ENCODE measurements at regions not wholly inside any gene's neighbourhood (a gene's known extent, or its start where the extent isn't known, plus 50 kb on each side); places are given as distances from the start of the nearest gene placed in this dataset.

DNA sequence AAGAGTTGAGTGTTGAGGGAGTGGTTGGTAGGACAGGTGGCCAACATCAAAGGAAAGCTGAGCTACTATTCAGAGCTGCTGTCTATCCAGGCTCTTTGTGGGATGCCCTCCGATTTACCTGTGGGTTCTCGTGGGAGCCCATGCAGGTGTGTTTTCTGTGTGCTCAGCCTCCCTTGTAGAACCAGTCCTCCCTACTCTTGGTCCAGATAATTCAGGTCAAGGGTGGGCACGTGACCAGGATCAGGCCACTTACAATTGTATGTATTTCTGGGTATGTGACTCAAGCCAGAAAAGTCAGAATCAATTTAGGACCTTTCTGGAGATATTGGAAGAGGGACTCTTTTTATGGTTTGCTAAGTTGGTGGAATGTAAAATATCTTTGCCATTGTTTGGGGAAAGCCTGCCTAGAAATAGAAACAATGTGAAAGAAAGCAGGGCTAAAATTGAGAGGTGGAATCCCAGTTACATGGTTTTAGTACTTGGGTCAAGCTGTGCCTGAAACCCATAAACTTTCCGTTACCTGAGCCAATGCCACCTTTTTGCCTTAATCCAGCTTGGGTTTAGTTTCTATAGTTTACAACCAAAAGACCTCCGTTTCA is 93.2 kb downstream of the PDCL3 start:
- in situ Hi-C loops (cut with MboI; ENCODE audit: low pct_unique_long_range_greater_than_20kb, low sequenced_read_pairs), result no loop called here
- DNase-seq, result no peak

DNA sequence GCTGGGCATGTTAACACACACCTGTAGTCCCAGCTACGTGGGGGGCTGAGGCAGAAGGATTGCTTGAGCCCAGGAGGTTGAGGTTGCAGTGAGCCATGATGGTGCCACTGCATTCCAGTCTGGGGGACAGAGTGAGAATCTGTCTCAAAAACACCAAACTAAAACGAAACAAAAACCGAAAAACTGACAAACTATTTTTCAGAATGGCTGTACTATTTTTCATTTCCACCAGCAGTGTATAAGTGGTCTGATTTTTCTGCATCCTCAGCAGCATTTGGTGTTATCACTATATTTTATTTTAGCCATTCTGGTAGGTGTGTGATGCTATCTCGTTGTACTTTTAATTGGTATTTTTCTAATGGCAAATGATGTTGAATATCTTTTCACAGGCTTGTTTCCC is 95.2 kb downstream of the PDCL3 start:
- in situ Hi-C loops (cut with MboI; ENCODE audit: low pct_unique_long_range_greater_than_20kb, low sequenced_read_pairs), result no loop called here

DNA sequence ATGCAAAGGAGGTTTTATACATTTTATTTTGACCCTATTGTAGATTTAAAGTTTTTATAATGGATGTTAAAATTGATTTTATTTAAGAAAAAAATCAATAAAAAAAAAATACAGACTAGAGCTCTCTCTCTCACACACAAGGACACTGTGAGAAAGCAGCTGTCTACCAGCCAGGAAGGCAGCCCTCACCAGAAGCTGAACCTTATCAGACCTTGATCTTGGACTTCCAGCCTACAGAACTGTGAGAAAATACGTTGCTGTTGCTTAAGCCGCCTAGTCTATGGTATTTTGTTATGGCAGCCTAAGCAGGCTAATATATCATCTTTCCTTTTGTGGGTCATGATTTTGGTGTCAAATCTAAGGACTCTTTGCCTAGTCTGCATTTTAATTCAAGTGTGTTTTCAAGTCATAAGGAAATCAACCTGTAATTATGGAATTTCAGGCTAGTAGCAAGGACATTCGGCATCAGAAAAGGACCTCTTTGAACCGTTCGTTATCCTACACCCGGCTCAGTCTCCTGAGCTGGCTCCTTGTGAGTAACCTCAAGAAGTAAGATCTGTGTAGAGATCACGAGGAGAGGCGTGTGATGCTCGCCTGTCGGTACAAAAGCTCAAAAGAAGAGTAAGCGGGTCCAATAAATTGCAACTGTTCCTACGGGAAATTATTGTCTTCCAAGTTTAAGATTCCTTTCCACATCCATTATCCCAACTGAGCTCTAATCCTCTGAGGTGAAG is 98.2 kb downstream of the PDCL3 start:
- DNase-seq, result no peak
- in situ Hi-C loops (cut with MboI; ENCODE audit: low pct_unique_long_range_greater_than_20kb, low sequenced_read_pairs), result no loop called here

More for the DNA sequence above, 95.2 kb downstream of the PDCL3 start:
- DNase-seq, result no peak

DNA sequence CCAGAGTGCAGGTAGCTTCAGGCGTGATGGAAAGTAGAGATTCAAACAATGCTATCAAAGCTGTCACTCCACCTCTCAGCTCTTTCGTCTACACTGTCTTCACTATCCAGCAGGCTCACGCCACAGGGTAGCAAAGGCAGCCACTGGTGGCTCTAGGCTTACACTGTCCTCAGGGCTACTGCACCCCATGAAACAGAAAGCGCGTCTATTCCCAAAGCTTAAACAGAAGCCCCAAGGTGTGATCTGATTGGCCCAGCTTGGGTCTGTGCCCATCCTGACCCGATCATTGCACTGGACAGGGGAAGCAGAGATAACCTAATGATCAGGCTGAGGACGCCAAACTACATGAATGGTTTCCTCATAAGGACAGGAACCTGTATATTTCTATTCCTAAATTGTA is 100.1 kb downstream of the PDCL3 start:
- no peak for DNase-seq
- in situ Hi-C loops (cut with MboI; ENCODE audit: low pct_unique_long_range_greater_than_20kb, low sequenced_read_pairs), result no loop called here

DNA sequence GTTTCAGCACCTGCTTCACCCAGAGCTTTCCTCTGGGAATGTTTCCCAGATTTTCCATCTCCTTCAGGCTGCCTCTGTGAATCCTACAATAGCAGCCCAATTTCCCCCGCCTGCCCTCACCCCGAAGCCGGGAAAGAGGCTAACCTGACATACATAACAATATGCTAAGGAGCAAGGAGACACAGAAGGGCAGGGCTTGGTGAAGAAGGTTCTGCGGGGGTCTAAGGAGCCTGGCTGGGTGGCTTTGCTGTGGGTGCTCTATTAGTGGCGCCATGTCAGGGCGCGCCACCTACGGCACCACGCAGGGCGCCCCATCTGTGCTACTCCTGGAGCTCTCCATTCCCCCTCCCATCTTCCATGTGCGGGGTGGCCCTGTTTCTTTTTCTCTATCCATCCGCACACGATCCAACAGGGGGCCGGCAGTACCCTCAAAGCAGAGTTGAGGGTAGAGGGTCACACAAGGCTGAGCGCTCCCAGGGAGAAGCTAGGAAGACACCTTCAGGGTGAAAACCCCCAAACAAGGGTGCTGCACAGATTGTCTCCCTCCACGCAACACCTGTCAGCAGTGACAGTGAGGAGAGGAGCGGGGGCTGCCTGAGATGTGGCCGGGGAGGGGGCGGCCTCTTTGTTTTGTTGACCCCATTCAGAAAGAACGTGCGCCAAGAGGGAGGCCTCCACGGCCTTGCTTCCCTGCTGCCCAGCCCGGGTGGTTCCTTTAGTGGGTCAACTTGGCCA is 101.4 kb downstream of the PDCL3 start:
- in situ Hi-C loops (cut with MboI; ENCODE audit: low pct_unique_long_range_greater_than_20kb, low sequenced_read_pairs), result no loop called here
- no peak for DNase-seq

DNA sequence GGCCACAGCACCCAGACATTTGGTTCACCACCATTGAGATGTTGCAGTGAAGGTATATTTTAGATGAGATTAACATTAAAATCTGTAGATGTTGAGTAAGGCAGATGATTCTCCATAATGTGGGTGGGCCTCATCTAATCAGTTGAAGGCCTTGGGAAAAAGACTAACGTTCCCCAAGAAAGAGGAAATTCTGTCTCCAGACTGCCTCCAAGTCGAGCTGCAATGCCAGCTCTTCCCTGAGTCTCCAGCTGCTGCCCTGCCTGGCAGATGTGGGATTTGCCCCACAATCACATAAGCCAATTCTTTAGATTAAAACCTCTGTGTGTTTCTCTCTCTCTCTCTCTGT is 101.9 kb downstream of the PDCL3 start:
- in situ Hi-C loops (cut with MboI; ENCODE audit: low pct_unique_long_range_greater_than_20kb, low sequenced_read_pairs), result no loop called here
- DNase-seq, result no peak

DNA sequence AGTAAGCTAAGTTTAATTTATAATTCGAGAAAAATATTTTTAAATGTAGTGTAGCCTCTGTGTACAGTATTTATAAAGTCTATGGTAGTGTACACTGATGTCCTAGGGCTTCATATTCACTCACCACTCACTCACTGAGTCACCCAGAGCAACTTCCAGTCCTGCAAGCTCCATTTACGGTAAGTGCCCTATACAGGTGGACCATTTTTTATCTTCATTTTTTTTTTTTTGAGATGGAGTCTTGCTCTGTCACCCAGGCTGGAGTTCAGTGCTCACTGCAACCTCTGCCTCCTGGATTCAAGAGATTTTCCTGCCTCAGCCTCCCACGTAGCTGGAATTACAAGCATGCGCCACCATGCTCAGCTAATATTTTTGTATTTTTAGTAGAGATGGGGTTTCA is 104.2 kb downstream of the PDCL3 start:
- in situ Hi-C loops (cut with MboI; ENCODE audit: low pct_unique_long_range_greater_than_20kb, low sequenced_read_pairs), result no loop called here
- no peak for DNase-seq

DNA sequence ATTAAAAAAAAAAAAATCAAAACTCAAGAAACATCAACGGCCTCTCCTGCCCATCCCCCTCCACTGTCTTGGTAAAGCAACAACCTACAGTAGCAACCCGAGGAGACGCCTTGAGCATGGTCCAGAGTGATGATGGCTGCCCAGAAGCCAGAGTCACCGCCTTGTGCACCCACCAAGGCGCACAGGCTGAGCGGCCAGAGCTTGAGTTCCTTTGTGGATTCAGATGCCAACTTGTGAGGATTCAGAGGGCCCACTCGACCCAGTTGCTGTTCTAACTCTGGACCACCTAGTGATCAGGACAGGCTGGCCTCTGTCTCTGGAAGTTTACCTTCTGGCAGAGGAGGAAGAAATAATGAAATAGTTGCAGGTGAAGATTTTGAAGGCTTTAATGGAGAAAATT is 105.0 kb downstream of the PDCL3 start:
- in situ Hi-C loops (cut with MboI; ENCODE audit: low pct_unique_long_range_greater_than_20kb, low sequenced_read_pairs), result no loop called here
- no peak for DNase-seq

DNA sequence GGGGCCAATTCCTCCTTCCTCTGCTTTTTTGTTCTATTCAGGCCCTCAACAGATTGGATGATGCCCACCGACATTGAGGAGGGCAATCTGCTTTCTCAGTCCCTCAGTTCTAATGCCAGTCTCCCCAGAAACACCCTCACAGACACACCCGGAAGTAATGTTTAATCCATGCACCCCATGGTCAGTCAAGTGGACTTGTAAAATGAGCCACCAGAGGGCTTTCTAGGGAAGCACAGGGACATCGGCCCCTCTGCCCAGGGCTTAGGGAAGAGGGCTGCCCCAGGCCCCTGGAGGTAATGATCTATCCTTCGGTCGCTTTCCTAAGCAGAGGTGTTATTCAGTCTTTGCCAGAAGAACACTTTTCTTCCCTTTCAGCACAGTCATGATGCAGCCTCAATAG is 107.4 kb downstream of the PDCL3 start:
- in situ Hi-C loops (cut with MboI; ENCODE audit: low pct_unique_long_range_greater_than_20kb, low sequenced_read_pairs), result no loop called here
- no peak for DNase-seq

DNA sequence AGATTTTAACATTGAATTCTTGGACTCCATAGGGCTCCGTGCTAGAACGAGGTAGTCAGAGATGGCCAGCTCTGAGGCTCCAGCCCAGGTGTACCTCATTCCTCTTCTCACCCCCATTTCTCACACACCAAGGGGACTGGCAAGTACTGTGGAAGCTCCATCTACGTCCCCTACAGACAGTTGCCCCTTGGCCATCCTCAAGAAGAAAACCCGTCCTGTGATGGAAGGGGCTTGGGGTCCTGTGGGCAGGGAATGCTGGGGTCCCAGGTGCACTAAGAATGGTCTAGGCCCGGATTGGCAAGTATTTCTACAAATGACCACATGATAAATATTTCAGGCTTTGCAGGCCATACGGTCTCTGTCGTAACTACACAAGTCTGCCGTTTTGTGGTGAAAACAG is 110.3 kb downstream of the PDCL3 start:
- in situ Hi-C loops (cut with MboI; ENCODE audit: low pct_unique_long_range_greater_than_20kb, low sequenced_read_pairs), result no loop called here
- no peak for DNase-seq

DNA sequence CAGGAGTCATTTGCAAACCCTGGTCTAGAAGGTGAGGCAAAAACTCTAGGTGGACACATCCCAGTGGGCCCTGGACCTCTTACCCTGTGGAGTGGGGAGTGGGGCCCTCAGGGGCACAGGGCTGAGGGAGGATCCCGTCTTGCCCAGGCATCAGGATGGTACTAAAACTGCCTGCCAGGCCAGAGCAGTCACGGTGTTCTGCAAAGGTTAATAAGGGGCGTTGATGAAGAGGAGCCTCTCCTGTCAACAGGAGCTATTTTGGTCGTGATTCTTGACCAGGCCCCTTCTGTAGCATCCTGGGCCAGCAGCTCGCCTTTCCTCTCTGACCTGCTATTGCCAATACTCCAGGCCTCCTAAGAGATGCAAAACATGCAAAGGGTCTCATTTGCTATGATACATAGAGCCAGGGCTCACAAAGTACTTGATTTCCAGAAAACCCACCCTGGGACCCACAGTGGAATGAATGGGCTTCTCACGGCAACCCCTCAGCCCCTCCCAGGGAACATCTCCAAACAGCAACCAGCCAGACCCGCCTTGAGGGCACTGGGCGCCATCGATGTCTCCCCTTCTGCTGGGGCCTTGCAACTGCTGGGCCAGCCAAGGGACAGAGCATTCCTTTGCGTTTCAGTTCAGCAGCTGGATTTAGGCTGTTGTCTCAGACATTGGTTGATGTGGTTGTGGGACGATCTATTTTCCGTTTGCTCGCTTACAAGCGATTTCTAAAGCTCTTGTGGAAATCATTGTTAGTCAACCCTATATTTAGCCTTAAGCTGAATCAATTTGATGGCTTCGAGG is 111.1 kb downstream of the PDCL3 start:
- no peak for DNase-seq
- in situ Hi-C loops (cut with MboI; ENCODE audit: low pct_unique_long_range_greater_than_20kb, low sequenced_read_pairs), result no loop called here

DNA sequence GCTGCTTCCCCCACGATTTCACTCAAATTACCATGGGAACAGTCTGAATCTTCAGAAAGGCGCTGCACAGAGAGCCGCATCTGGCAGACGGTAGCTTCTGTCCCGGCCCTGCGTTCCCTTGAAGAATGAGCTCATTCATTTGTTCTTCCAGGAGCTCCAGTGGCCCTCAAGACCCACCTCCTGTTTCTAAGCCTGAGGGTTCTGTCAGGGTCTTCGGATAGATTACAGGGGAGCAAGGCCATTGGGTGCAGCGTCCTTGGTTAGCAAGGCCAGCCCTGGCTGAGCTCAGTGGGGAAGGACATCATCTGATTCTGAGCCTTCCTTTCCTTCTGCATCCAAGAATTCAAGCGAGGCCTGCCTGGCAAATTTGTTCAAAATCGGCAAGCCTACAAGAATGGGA is 111.9 kb downstream of the PDCL3 start:
- DNase-seq, result no peak
- in situ Hi-C loops (cut with MboI; ENCODE audit: low pct_unique_long_range_greater_than_20kb, low sequenced_read_pairs), result no loop called here

DNA sequence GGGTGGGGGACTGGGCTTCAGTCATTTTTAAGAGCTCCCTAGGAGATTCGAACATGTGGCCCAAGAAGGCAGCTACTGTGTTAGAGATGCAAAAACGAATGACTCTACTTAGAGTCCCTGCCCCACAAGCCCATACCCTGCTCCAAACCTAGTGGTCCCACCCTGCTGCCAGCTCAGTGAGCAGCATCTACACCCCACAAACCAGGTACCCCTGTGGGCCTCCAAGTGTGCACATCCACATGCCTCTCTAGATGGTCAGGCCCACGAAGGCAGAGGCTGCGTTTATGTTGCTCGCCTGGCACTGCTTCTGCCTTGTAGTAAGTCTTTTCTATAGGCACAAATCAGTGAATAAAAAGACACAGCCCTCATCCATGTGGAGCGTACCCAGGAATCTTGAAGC is 112.6 kb downstream of the PDCL3 start:
- in situ Hi-C loops (cut with MboI; ENCODE audit: low pct_unique_long_range_greater_than_20kb, low sequenced_read_pairs), result no loop called here
- DNase-seq, result no peak

DNA sequence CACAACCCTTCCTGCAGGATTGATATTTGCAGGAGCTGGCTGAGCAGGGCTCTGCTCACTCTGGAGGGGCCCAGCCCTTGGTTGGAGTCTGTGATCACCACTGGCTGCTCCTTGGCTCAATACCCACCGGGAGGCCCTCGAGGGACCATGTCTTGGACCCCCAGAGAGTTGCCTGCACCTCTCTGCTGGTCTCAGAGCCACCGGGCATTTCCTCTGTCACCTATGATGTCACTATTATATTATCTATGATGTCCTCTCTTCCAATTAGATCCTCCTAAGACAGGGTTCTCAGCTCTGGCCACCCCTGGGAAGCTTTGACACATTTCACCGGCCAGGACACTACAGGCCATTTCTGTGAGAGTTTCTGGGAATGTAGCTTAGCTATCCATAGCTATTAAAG is 113.1 kb downstream of the PDCL3 start:
- in situ Hi-C loops (cut with MboI; ENCODE audit: low pct_unique_long_range_greater_than_20kb, low sequenced_read_pairs), result no loop called here
- DNase-seq, result no peak

DNA sequence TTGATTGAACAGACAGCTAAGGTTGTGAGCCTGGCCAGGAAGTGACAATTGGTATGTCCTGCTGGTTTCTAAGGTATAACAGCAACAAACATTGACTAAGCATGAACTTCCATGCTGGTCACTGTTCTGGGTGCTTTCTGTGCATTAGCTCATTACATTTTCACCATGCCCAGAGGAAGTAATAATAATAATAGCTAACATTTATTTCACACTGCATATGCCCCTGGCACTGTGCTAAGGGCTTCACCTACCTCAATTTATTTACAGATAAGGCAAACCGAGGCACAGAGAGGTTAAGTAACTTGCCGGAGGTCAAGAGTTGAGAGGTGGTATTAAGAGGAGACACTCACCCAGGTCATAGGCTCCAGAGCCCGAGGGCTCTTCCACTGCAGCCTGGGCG is 113.6 kb downstream of the PDCL3 start:
- DNase-seq, result no peak
- in situ Hi-C loops (cut with MboI; ENCODE audit: low pct_unique_long_range_greater_than_20kb, low sequenced_read_pairs), result no loop called here

DNA sequence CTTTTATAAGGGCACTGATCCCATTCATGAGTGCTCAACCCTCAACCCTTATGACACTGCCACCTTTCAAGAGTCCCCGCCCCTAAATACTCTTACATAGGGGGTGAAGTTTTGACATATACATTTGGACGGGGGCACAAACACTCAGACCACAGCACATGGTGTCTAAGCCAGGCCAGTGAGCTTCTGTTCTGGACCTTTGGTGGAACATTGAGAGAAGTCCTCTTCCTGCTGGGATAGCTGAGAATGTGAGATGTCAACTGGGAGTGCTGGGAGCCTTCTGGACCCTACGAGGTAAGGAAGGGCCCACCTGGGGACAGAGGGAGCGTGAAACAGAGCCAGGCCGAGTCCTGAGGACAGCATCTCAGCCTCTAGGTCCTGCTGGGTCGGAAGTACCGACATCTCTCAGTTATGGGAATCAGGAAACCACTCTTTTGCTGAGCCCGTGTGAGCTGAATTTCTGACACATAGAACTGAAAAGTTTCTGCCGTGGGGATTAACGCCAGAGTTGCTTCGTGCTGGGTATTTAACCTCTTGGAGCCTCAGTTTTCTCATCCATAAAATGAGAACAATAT is 114.9 kb downstream of the PDCL3 start:
- in situ Hi-C loops (cut with MboI; ENCODE audit: low pct_unique_long_range_greater_than_20kb, low sequenced_read_pairs), result no loop called here
- DNase-seq, result no peak

DNA sequence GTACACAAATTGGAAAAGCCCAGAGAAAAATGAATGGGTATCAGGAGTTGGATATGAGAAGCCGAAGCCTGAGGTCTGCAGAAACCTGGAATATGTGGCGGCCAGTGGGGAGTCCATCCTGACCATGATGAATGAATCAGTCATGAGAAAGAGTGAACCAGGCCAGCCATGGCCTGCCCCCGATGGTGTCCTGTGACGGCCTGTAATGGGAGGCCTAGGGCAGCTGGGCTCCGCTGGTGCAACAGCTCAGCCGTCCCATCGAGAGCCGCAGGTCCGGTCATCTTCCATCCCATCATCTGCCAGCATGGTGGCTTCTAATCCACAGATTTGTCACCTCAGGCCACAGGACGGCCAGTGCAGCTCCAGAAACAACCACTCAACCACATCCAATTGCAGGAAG is 116.4 kb downstream of the PDCL3 start:
- DNase-seq, result no peak
- in situ Hi-C loops (cut with MboI; ENCODE audit: low pct_unique_long_range_greater_than_20kb, low sequenced_read_pairs), result no loop called here

DNA sequence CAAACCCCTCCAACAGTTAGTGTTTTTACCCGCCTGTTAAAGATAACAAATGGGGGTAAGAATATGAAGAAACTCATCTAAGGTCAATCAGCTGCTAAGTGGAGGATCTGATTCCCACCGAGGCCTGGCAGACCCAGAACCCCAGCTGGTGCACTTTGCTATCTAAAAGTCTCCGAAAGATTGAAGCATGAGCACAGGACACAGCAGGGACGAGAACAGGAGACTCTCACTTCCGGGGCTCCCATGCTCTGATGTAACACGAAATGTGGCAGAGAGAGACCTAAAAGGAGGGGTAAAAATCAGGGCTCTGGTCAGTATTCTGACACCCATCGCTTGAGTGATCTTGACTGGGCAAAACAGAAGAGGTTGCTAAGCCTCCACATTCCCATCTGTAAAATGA is 119.7 kb downstream of the PDCL3 start:
- in situ Hi-C loops (cut with MboI; ENCODE audit: low pct_unique_long_range_greater_than_20kb, low sequenced_read_pairs), result no loop called here
- no peak for DNase-seq

DNA sequence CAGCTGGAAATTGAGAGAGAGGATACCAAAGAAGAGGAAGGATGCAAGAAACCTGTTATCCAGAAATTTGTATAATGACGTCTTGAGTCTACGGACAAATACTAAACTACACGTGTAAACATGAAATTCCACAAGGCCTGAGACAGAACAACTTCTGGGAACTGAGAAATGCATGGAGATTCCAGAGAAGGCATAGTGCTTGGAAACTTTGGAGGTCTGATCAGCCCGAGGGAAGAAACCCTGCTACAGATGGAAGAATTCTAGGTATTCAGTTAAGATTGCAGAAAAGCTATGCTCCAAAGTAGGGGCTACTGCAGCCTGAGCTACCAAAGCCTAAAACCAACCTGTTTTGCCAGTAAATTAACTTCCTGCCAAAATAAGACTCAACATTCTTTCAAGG is 120.4 kb downstream of the PDCL3 start:
- in situ Hi-C loops (cut with MboI; ENCODE audit: low pct_unique_long_range_greater_than_20kb, low sequenced_read_pairs), result no loop called here
- DNase-seq, result no peak

DNA sequence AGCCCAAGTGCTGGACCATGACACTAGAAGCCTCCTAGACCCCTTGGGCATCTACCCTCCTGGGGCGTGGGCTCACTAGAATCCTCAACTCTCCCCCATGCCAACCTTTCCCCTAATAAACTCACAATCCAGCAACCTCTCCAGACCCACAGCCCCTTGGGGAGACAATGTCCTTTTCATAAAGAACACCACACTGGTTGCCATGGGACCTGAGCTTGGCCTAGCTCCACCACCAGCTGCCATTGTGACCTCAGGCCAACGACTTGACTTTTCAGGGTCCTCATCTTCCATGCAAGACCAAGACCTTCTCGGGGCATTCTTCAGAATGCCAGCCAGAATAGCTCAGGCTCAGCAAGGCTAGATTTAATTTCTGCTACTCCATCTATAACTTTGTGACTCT is 128.1 kb upstream of the NPAS2 start:
- in situ Hi-C loops (cut with MboI; ENCODE audit: low pct_unique_long_range_greater_than_20kb, low sequenced_read_pairs), result no loop called here
- no peak for DNase-seq

Data from KBM-7 (cell line).